Neural crest cell (in vitro differentiated cells): ENCODE measurements at regions not wholly inside any gene's neighbourhood (a gene's known extent, or its start where the extent isn't known, plus 50 kb on each side); places are given as distances from the start of the nearest gene placed in this dataset.

Source experiments
- DNase-seq: peaks from one replicate; pipeline ENCODE4 v3.0.0; 2021; ENCODE audit warnings: low read depth, mixed read lengths, low spot score
- H3K27ac Mint-ChIP-seq: one replicate; pipeline ENCODE4 v1.8.0; 2021; ENCODE audit warnings: mild to moderate bottlenecking, mixed read lengths; ENCODE audit not compliant: unreplicated experiment
- H3K27me3 Mint-ChIP-seq: 2 replicates; pipeline ENCODE4 v1.8.0; 2021; ENCODE audit warnings: low read depth, mild to moderate bottlenecking, mixed read lengths
- H3K36me3 Mint-ChIP-seq: 2 replicates; pipeline ENCODE4 v1.8.0; 2021; ENCODE audit warnings: low read depth, mild to moderate bottlenecking, mixed read lengths
- H3K4me1 Mint-ChIP-seq: 2 replicates; pipeline ENCODE4 v1.8.0; 2021; ENCODE audit warnings: mixed read lengths
- H3K4me3 Mint-ChIP-seq: one replicate; pipeline ENCODE4 v1.8.0; 2021; ENCODE audit warnings: mild to moderate bottlenecking, mixed read lengths
- H3K9me3 Mint-ChIP-seq: 2 replicates; pipeline ENCODE4 v1.8.0; 2021; ENCODE audit warnings: mixed read lengths
- TF ChIP-seq, protein P1 (sequence below): fragments of 200-600 bp; sonication (generic); conservative IDR thresholded peaks from 2 replicates; pipeline ENCODE4 v1.5.0; 2021; ENCODE audit warnings: antibody characterized with exemption, mild to moderate bottlenecking

DNA sequence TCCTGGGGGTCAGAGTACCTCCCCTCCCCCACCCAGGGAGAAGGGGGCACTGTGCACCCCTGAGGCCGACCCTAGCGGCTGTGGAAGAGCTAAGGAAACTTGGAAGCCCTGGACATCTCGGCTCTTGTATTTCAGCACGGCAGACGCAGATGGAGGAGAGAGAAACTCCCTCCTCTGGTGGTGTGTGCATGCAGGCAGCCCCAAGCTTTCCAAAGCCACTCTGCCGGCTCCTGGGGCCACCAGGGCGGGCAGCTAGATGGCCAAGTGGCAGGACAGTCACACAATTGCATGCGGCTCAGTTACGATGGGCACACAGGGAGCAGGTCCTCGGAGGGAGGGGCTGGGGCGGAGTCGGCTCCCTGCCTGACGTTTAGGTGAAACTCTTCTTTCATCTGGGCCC, 195.5 kb downstream of the RBFOX3 start:
- no peak overlapping the region for H3K4me3 Mint-ChIP-seq
- TF ChIP-seq, protein P1, sequence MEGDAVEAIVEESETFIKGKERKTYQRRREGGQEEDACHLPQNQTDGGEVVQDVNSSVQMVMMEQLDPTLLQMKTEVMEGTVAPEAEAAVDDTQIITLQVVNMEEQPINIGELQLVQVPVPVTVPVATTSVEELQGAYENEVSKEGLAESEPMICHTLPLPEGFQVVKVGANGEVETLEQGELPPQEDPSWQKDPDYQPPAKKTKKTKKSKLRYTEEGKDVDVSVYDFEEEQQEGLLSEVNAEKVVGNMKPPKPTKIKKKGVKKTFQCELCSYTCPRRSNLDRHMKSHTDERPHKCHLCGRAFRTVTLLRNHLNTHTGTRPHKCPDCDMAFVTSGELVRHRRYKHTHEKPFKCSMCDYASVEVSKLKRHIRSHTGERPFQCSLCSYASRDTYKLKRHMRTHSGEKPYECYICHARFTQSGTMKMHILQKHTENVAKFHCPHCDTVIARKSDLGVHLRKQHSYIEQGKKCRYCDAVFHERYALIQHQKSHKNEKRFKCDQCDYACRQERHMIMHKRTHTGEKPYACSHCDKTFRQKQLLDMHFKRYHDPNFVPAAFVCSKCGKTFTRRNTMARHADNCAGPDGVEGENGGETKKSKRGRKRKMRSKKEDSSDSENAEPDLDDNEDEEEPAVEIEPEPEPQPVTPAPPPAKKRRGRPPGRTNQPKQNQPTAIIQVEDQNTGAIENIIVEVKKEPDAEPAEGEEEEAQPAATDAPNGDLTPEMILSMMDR = no peak
- no peak for DNase-seq
- H3K4me1 Mint-ChIP-seq = peaks cover 4% of the 10 kb centered on the region
- H3K27ac Mint-ChIP-seq = no peak overlapping the region
- H3K9me3 Mint-ChIP-seq = no peaks in the 10 kb centered on the region
- H3K36me3 Mint-ChIP-seq = no peaks in the 10 kb centered on the region
- H3K27me3 Mint-ChIP-seq = no peaks in the 10 kb centered on the region

DNA sequence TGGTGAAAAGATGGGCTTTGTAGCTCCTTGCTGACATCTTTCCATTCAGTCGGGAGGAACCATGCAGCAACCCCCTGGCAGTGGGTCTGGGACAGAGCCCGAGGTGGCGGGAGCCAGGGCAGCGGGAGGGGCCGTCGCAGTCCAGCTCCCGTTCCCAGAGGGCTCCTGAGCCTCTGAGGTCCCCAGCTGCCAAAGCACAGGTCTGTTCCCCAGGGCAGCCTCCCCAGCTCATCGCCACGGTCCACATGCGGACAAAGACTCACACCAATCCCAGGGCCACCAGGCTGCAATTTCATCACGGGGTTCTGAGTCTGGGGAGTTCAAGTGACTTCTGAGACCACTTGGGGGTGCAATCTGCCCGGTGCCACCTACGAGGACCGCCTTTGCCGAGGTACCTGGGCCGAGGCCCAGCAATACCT, 196.0 kb downstream of the RBFOX3 start:
- Mint-ChIP-seq H3K9me3 (no peaks in the 10 kb centered on the region), H3K36me3 (no peaks in the 10 kb centered on the region), H3K27ac (no peak overlapping the region), H3K27me3 (no peaks in the 10 kb centered on the region), H3K4me1 (no peaks in the 10 kb centered on the region), H3K4me3 (no peak overlapping the region)
- no peak for DNase-seq
- TF ChIP-seq, protein P1 = no peak

DNA sequence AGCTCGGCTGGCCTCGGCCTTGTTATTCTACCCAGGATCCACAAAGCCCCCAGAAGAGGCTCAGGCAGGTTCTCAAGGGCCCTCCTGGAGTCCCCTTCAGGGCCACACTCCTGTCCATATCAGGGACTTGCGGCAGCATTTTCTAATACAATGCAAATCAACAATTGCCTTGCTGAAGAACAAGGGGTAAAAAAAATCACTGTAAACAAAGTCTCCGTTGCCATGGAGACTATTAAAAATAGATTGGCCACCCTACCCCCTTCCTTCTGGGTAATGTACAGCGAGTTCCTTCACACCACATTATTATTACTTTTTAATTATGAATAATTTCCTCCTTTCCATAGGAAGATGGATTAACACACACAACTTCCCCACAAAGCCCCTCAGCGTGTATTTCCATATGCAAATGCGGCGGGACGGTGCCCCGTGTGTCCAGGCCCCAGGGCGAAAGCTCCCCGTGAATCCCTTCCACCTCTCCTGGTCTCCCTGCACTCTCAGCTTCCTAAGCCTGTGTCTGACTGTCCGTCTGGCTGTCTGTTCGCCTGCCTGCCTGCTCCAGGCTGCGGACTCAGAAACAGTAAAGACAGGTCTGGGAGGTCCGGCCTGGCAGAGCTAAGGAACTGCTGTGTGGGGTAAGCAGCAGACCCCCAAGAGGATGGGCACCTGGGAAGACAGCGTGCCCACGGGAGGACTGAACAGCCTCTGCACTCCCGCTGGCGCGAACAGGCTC, 196.6 kb downstream of the RBFOX3 start:
- no peak overlapping the region for H3K4me3 Mint-ChIP-seq
- no peak for DNase-seq
- no peaks in the 10 kb centered on the region for H3K4me1 Mint-ChIP-seq
- no peaks in the 10 kb centered on the region for H3K9me3 Mint-ChIP-seq
- TF ChIP-seq, protein P1 = no peak
- H3K36me3 Mint-ChIP-seq = no peaks in the 10 kb centered on the region
- no peak overlapping the region for H3K27ac Mint-ChIP-seq
- no peaks in the 10 kb centered on the region for H3K27me3 Mint-ChIP-seq

DNA sequence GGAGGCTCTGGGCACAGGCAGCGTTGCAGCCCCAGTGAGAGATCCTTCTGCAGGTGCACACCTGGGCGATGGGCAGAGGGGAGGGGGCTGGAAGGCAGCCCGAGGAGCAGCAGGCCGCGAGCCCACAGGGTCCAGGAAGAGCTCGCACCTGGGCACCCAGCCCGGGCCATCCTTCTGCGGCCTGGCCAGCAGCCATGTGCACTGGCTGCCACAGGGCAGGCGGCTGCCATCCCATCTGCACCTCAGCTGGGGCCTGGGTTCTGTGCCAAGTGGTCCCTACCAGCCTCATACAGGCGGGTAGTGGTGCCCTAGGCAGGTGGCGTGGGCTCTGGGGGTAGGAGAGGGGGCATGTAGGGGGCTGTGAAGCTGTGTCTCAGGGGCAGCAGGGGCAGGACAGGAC, 197.2 kb downstream of the RBFOX3 start:
- peaks cover 6% of the 10 kb centered on the region for H3K27me3 Mint-ChIP-seq
- DNase-seq = no peak
- H3K9me3 Mint-ChIP-seq = no peaks in the 10 kb centered on the region
- no peaks in the 10 kb centered on the region for H3K36me3 Mint-ChIP-seq
- TF ChIP-seq, protein P1 = no peak
- H3K27ac Mint-ChIP-seq = no peak overlapping the region
- H3K4me3 Mint-ChIP-seq = no peak overlapping the region
- no peaks in the 10 kb centered on the region for H3K4me1 Mint-ChIP-seq

DNA sequence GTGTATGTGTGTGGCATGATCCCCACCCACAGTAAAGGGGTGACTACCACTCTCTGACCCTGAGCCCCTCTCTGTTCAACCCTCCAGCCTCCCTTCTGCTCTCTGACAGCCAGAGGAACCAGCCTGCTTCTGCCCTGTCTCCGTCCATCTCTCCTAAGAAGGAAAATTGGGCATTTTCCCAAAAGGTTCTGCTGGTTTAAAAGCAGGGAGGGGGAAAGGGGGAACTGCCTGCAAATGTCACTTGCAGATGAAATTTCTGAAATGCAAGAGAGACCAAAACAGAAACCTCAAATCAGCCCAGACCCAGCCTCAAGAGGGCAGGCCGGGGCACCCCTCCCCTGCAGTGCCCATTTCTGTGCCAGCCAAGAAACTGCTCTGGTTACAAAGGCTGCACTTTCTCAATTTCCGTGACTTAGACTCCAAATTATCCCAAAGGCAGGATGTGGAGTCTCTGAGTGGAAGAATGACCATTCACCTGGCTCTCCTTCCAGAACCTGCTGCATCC, 197.9 kb downstream of the RBFOX3 start:
- TF ChIP-seq, protein P1 = no peak
- Mint-ChIP-seq H3K36me3 (no peaks in the 10 kb centered on the region), H3K4me3 (no peak overlapping the region), H3K27ac (no peak overlapping the region), H3K4me1 (no peaks in the 10 kb centered on the region), H3K9me3 (no peaks in the 10 kb centered on the region), H3K27me3 (peaks cover 11% of the 10 kb centered on the region)
- DNase-seq = no peak
